ENCODE measurements at regions not wholly inside any gene's neighbourhood (a gene's known extent, or its start where the extent isn't known, plus 50 kb on each side); places are given as distances from the start of the nearest gene placed in this dataset.

GRCh38 chr11:100536979-100537378 lies 150.1 kb upstream of the ARHGAP42 start:
- DNase-seq = no peak

- no peak for DNase-seq
Measured at GRCh38 chr11:100543386-100543785, 143.7 kb upstream of the ARHGAP42 start.

- no peak for DNase-seq
Measured at GRCh38 chr11:100545556-100545955, 141.5 kb upstream of the ARHGAP42 start.

- no peak for DNase-seq
Measured at GRCh38 chr11:100545970-100546369, 141.1 kb upstream of the ARHGAP42 start.

- no peak for DNase-seq
Measured at GRCh38 chr11:100546714-100547113, 140.4 kb upstream of the ARHGAP42 start.

GRCh38 chr11:100550298-100550697 lies 136.8 kb upstream of the ARHGAP42 start:
- no peak for DNase-seq

- DNase-seq = no peak
Measured at GRCh38 chr11:100550912-100551632, 136.0 kb upstream of the ARHGAP42 start.

- DNase-seq = no peak
Measured at GRCh38 chr11:100555931-100556330, 131.2 kb upstream of the ARHGAP42 start.

- DNase-seq = no peak
Measured at GRCh38 chr11:100556781-100557180, 130.3 kb upstream of the ARHGAP42 start.

GRCh38 chr11:100557830-100558611 lies 129.1 kb upstream of the ARHGAP42 start:
- no peak for DNase-seq

- no peak for DNase-seq
Measured at GRCh38 chr11:100560606-100561005, 126.5 kb upstream of the ARHGAP42 start.

GRCh38 chr11:100561323-100561722 lies 125.8 kb upstream of the ARHGAP42 start:
- no peak for DNase-seq

- DNase-seq = no peak
Measured at GRCh38 chr11:100562128-100562527, 125.0 kb upstream of the ARHGAP42 start.

GRCh38 chr11:100563541-100564280 lies 123.4 kb upstream of the ARHGAP42 start:
- no peak for DNase-seq

- no peak for DNase-seq
Measured at GRCh38 chr11:100573911-100574513, 113.1 kb upstream of the ARHGAP42 start.

GRCh38 chr11:100574894-100575769 lies 112.0 kb upstream of the ARHGAP42 start:
- DNase-seq = no peak

GRCh38 chr11:100575860-100576717 lies 111.0 kb upstream of the ARHGAP42 start:
- no peak for DNase-seq

- no peak for DNase-seq
Measured at GRCh38 chr11:100576718-100577021, 110.4 kb upstream of the ARHGAP42 start.

- DNase-seq = no peak
Measured at GRCh38 chr11:100578831-100579311, 108.2 kb upstream of the ARHGAP42 start.

- no peak for DNase-seq
Measured at GRCh38 chr11:100581318-100581717, 105.8 kb upstream of the ARHGAP42 start.
